ENCODE measurements at regions not wholly inside any gene's neighbourhood (a gene's known extent, or its start where the extent isn't known, plus 50 kb on each side); places are given as distances from the start of the nearest gene placed in this dataset.
A peak's percentile ranks its signal among the peaks of the same experiment; 100 is the strongest.

- H3K4me3 ChIP-seq (ENCODE audit: low read depth in 2 of 2, low read length in 2 of 2), result no peak overlapping the region
- DNase-seq (ENCODE audit: low read depth, low spot score) (no peak), ATAC-seq (no peak)
- BruUV-seq (replicated peaks), result no TSS peak
- ChIA-PET POLR2A (interaction anchor here (0.6 kb wide), 1 partner anchor 86 kb away, joined by 12 read pairs; no protein-coding TSS in a partner anchor), CTCF (interaction anchor here (0.7 kb wide), 1 partner anchor 207 kb away, joined by 3 read pairs; no protein-coding TSS in a partner anchor)
- intact Hi-C loops (cut with micrococcal nuclease; ENCODE audit: unreplicated experiment) (no loop called here), in situ Hi-C loops (cut with HindIII; ENCODE audit: low pct_unique_long_range_greater_than_20kb, low sequenced_read_pairs) (no loop called here)
- no peak overlapping the region for H3K27ac ChIP-seq (ENCODE audit: low read length)
- TF ChIP-seq SIN3A (IDR thresholded peaks at IDR 0.05; ENCODE audit: borderline replicate concordance, insufficient read depth, low read depth, low read length), result no peak
- TF ChIP-seq CTCF (IDR thresholded peaks at IDR 0.05), result no peak
- no peak for TF ChIP-seq REST (IDR thresholded peaks at IDR 0.05; ENCODE audit: insufficient read depth in 1 of 2, low read depth in 2 of 2, low read length in 1 of 2)
- no peak for TF ChIP-seq TCF7L2 (IDR thresholded peaks at IDR 0.05; ENCODE audit: low read depth, low read length)
- no peak for TF ChIP-seq POLR2AphosphoS5 (IDR thresholded peaks at IDR 0.05; ENCODE audit: low read depth, low read length)
- no peaks in the 10 kb centered on the region for H3K9me3 ChIP-seq (ENCODE audit: control insufficient read depth, insufficient read depth, low read depth, low read length)
- peaks cover 9% of the 10 kb centered on the region for H3K27me3 ChIP-seq (ENCODE audit: control insufficient read depth, insufficient read depth, low read length)
- H3K36me3 ChIP-seq (ENCODE audit: control insufficient read depth, insufficient read depth, low read length), result no peaks in the 10 kb centered on the region
- no peaks in the 10 kb centered on the region for H3K4me1 ChIP-seq (ENCODE audit: control insufficient read depth, insufficient read depth, low read length)
Measured at GRCh38 chr12:67062193-67062592, 207.0 kb upstream of the CAND1 start.

- intact Hi-C loops (cut with micrococcal nuclease; ENCODE audit: unreplicated experiment) (no loop called here), in situ Hi-C loops (cut with HindIII; ENCODE audit: low pct_unique_long_range_greater_than_20kb, low sequenced_read_pairs) (no loop called here)
- no peaks in the 10 kb centered on the region for H3K9me3 ChIP-seq (ENCODE audit: control insufficient read depth, insufficient read depth, low read depth, low read length)
- TF ChIP-seq CTCF (IDR thresholded peaks at IDR 0.05) (no peak), REST (IDR thresholded peaks at IDR 0.05; ENCODE audit: insufficient read depth in 1 of 2, low read depth in 2 of 2, low read length in 1 of 2) (no peak), TCF7L2 (IDR thresholded peaks at IDR 0.05; ENCODE audit: low read depth, low read length) (no peak), POLR2AphosphoS5 (IDR thresholded peaks at IDR 0.05; ENCODE audit: low read depth, low read length) (no peak), SIN3A (IDR thresholded peaks at IDR 0.05; ENCODE audit: borderline replicate concordance, insufficient read depth, low read depth, low read length) (no peak)
- no peaks in the 10 kb centered on the region for H3K36me3 ChIP-seq (ENCODE audit: control insufficient read depth, insufficient read depth, low read length)
- peaks cover 12% of the 10 kb centered on the region for H3K27me3 ChIP-seq (ENCODE audit: control insufficient read depth, insufficient read depth, low read length)
- no peaks in the 10 kb centered on the region; the same call in 1 of the 2 replicates for H3K4me1 ChIP-seq (ENCODE audit: control insufficient read depth, insufficient read depth, low read length)
- no TSS peak for BruUV-seq (replicated peaks)
- ChIA-PET POLR2A (interaction anchor here (0.7 kb wide), 1 partner anchor 201 kb away, joined by 3 read pairs; the partner anchor contains the start of gene CAND1), CTCF (no interaction called here)
- ATAC-seq (peak; percentile 10; the same call in 1 of the 2 replicates), DNase-seq (ENCODE audit: low read depth, low spot score) (no peak)
- no peak overlapping the region for H3K27ac ChIP-seq (ENCODE audit: low read length)
- peak overlapping the region; percentile 42 to 54 for H3K4me3 ChIP-seq (ENCODE audit: low read depth in 2 of 2, low read length in 2 of 2)
Measured at GRCh38 chr12:67067453-67068203, 201.5 kb upstream of the CAND1 start.

Measured in Panc1 (cell line).